GM12878 (cell line): ENCODE measurements at regions not wholly inside any gene's neighbourhood (a gene's known extent, or its start where the extent isn't known, plus 50 kb on each side); places are given as distances from the start of the nearest gene placed in this dataset.

Source experiments
- ATAC-seq: fragments of 200-7000 bp; cut with Tn5 transposase; 3 replicates; pipeline ENCODE4 v1.9.1; 2020; ENCODE audit warnings: mild to moderate bottlenecking, moderate library complexity
- BruUV-seq: library from RNA; stranded (reverse); fragments of 400-500 nt; replicated peaks from 2 replicates; lab custom pipeline; 2021; lab: Mats Ljungman, UMichigan
- CTCF ChIA-PET: fragments of 300-600 bp; sonication (Branson Sonifier 250); formaldehyde crosslinking; extraction: SDS; loops from one replicate; lab custom pipeline; 2021; ENCODE audit warnings: inconsistent platforms; lab: Yijun Ruan, JAX
- POLR2A ChIA-PET: fragments of 350-600 bp; formaldehyde crosslinking; extraction: SDS; loops from one replicate; lab custom pipeline; 2021; ENCODE audit warnings: inconsistent platforms; lab: Charles Lee
- RAD21 ChIA-PET: fragments of 300-600 bp; sonication (Branson Sonifier 250); formaldehyde crosslinking; loops from one replicate; lab custom pipeline; 2023; ENCODE audit warnings: antibody characterized with exemption; ENCODE audit not compliant: unreplicated experiment; lab: Charles Lee
- SMC1A ChIA-PET: fragments of 300-600 bp; sonication (Branson Sonifier 250); formaldehyde crosslinking; loops from one replicate; lab custom pipeline; 2023; ENCODE audit not compliant: unreplicated experiment, uncharacterized antibody; lab: Charles Lee
- DNase-seq: peaks from one replicate; pipeline ENCODE4 v3.0.0-alpha.2; 2011; ENCODE audit warnings: low read depth, low spot score
- FAIRE-seq: peaks from 3 replicates; lab custom pipeline; 2011; peaks lifted over from hg19 to GRCh38; lab: Jason Lieb, UNC
- H2AFZ ChIP-seq: 2 replicates; pipeline ENCODE4 v1.6.0; 2011; ENCODE audit warnings: low read depth, low read length, control low read depth; ENCODE audit not compliant: control insufficient read depth
- H3K27ac ChIP-seq: 2 replicates; pipeline ENCODE4 v1.5.1; 2011; ENCODE audit warnings: control low read depth; ENCODE audit not compliant: control insufficient read depth, insufficient read depth
- H3K27me3 ChIP-seq, 2 experiments: replicated peaks in 1 of 2; 2 replicates each; pipeline versions ENCODE4 v1.6.0 to v1.6.1; 2011; ENCODE audit warnings: low read length in 1 of 2; ENCODE audit not compliant: control insufficient read depth in 2 of 2, insufficient read depth in 2 of 2
- H3K36me3 ChIP-seq, 2 experiments: 2 replicates each; pipeline ENCODE4 v1.5.1; 2011; ENCODE audit warnings: low read length in 1 of 2; ENCODE audit not compliant: control insufficient read depth in 2 of 2, insufficient read depth in 2 of 2
- H3K4me1 ChIP-seq: 2 replicates; pipeline ENCODE4 v1.6.1; 2011; ENCODE audit warnings: mild to moderate bottlenecking, low read length, moderate library complexity, mixed read lengths; ENCODE audit not compliant: control insufficient read depth, insufficient read depth
- H3K4me2 ChIP-seq: 2 replicates; pipeline ENCODE4 v1.6.0; 2011; ENCODE audit warnings: control low read depth; ENCODE audit not compliant: control insufficient read depth, insufficient read depth
- H3K4me3 ChIP-seq: fragments of 200-600 bp; sonication (generic); 2 replicates; pipeline ENCODE4 v1.5.1; 2016
- H3K79me2 ChIP-seq: 2 replicates; pipeline ENCODE4 v1.6.0; 2011; ENCODE audit warnings: low read length; ENCODE audit not compliant: control insufficient read depth, insufficient read depth
- H3K9ac ChIP-seq: 2 replicates; pipeline ENCODE4 v1.8.0; 2011; ENCODE audit warnings: low read length, control low read depth, mixed read lengths; ENCODE audit not compliant: control insufficient read depth, insufficient read depth
- H3K9me3 ChIP-seq: replicated peaks from 3 replicates; pipeline ENCODE4 v1.5.1; 2011; ENCODE audit warnings: mild to moderate bottlenecking, low read length; ENCODE audit not compliant: control insufficient read depth, insufficient read depth
- H4K20me1 ChIP-seq: 2 replicates; pipeline ENCODE4 v1.6.0; 2011; ENCODE audit not compliant: control insufficient read depth, insufficient read depth
- ATF2 ChIP-seq: IDR thresholded peaks from 2 replicates; pipeline ENCODE4 v1.6.1; 2012; ENCODE audit warnings: low read length, inconsistent platforms
- CBX5 ChIP-seq: sonication (generic); IDR thresholded peaks from 2 replicates; pipeline ENCODE4 v1.6.1; 2016; ENCODE audit warnings: low read depth, moderate library complexity, mild to moderate bottlenecking, inconsistent platforms
- CREB1 ChIP-seq: IDR thresholded peaks from 2 replicates; pipeline ENCODE4 v1.6.1; 2012; ENCODE audit warnings: low read depth, mild to moderate bottlenecking, inconsistent platforms
- CREM ChIP-seq: IDR thresholded peaks from 2 replicates; pipeline ENCODE4 v1.6.1; 2014; ENCODE audit warnings: antibody characterized with exemption, low read depth
- EED ChIP-seq: sonication (generic); IDR thresholded peaks from 2 replicates; pipeline ENCODE4 v1.6.1; 2016; ENCODE audit warnings: antibody characterized with exemption, low read depth
- PAX5 ChIP-seq: IDR thresholded peaks from 2 replicates; pipeline ENCODE4 v1.6.1; 2011; ENCODE audit warnings: low read depth, low read length, borderline replicate concordance
- RAD51 ChIP-seq: fragments of 450-650 bp; IDR thresholded peaks from 2 replicates; pipeline ENCODE4 v1.6.1; 2016; ENCODE audit warnings: moderate library complexity, mild to moderate bottlenecking, inconsistent platforms
- RUNX3 ChIP-seq: IDR thresholded peaks from 2 replicates; pipeline ENCODE4 v1.6.1; 2012; ENCODE audit warnings: low read length, inconsistent platforms
- TCF12 ChIP-seq: IDR thresholded peaks from 2 replicates; pipeline ENCODE4 v1.6.1; 2011; ENCODE audit warnings: low read depth, mild to moderate bottlenecking, low read length
- TCF3 ChIP-seq: IDR thresholded peaks from 2 replicates; pipeline ENCODE4 v1.6.1; 2012; ENCODE audit warnings: low read depth, mild to moderate bottlenecking, low read length, borderline replicate concordance; ENCODE audit not compliant: insufficient read depth
- YY1 ChIP-seq: IDR thresholded peaks from 2 replicates; pipeline ENCODE4 v1.6.1; 2011; ENCODE audit warnings: low read depth, mild to moderate bottlenecking, low read length
- ZNF622 ChIP-seq: fragments of 450-650 bp; IDR thresholded peaks from 2 replicates; pipeline ENCODE4 v1.6.1; 2017; ENCODE audit warnings: mild to moderate bottlenecking, inconsistent platforms
- WGBS: methylation state at CpG from one replicate; pipeline ENCODE4 v1.1.6; 2016; ENCODE audit warnings: low lambda C conversion rate; ENCODE audit not compliant: insufficient replicate concordance, insufficient coverage; ENCODE audit errors: missing lambda C conversion rate; 5-methylcytosine and 5-hydroxymethylcytosine counted together
- in situ Hi-C: fragments of 300-500 bp; cut with MboI; formaldehyde crosslinking; loops from 9 replicates; pipeline ENCODE4 v1.14.3; 2018; ENCODE audit warnings: mixed read lengths
- intact Hi-C: fragments of 100-400 bp; cut with micrococcal nuclease; formaldehyde crosslinking; loops from one replicate; pipeline ENCODE4 v1.14.2; 2022; ENCODE audit not compliant: unreplicated experiment
- TF ChIP-seq, protein P1 (sequence below): fragments of 450-650 bp; IDR thresholded peaks from 2 replicates; pipeline ENCODE4 v1.6.1; 2017; ENCODE audit warnings: mild to moderate bottlenecking

- BruUV-seq, result no TSS peak
- H3K27me3 ChIP-seq, result no peaks in the 10 kb centered on the region
- RAD21 ChIA-PET, result interaction anchor here (0.8 to 3.1 kb wide), 11 partner anchors 9 to 135 kb away, joined by 3 to 10 read pairs (median 3); no protein-coding TSS in a partner anchor
- no peak overlapping the region for H2AFZ ChIP-seq
- H3K27ac ChIP-seq, result peak overlapping the region; percentile 50
- SMC1A ChIA-PET, result interaction anchor here (0.7 to 2.6 kb wide), 14 partner anchors 8 to 169 kb away, joined by 3 to 15 read pairs (median 4); no protein-coding TSS in a partner anchor
- FAIRE-seq (peak; percentile 18), ATAC-seq (peak; percentile 95), DNase-seq (peak; percentile 60)
- TF ChIP-seq CBX5 (0 out of 2 replicates have a peak, but pooled peaks have one; percentile 61), EED (peak; percentile 39; the same call in 1 of the 2 replicates), ATF2 (peak; percentile 72), RUNX3 (peak; percentile 53), TCF3 (peak; percentile 75; the same call in 1 of the 2 replicates), RAD51 (no peak), ZNF622 (no peak), PAX5 (no peak), CREM (0 out of 2 replicates have a peak, but pooled peaks have one; percentile 25), YY1 (peak; percentile 42; the same call in 1 of the 2 replicates), TCF12 (peak; percentile 75), CREB1 (peak; percentile 67; the same call in 1 of the 2 replicates)
- TF ChIP-seq, protein P1, sequence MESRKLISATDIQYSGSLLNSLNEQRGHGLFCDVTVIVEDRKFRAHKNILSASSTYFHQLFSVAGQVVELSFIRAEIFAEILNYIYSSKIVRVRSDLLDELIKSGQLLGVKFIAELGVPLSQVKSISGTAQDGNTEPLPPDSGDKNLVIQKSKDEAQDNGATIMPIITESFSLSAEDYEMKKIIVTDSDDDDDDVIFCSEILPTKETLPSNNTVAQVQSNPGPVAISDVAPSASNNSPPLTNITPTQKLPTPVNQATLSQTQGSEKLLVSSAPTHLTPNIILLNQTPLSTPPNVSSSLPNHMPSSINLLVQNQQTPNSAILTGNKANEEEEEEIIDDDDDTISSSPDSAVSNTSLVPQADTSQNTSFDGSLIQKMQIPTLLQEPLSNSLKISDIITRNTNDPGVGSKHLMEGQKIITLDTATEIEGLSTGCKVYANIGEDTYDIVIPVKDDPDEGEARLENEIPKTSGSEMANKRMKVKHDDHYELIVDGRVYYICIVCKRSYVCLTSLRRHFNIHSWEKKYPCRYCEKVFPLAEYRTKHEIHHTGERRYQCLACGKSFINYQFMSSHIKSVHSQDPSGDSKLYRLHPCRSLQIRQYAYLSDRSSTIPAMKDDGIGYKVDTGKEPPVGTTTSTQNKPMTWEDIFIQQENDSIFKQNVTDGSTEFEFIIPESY, result no peak
- peak overlapping the region; percentile 17; the same call in 1 of the 2 replicates for H3K4me2 ChIP-seq
- no peak overlapping the region for H3K9ac ChIP-seq
- H4K20me1 ChIP-seq, result no peaks in the 10 kb centered on the region
- intact Hi-C loops, result no loop called here
- 9% methylated on average over 2 of the region's 2 CpGs for WGBS
- H3K79me2 ChIP-seq, result no peaks in the 10 kb centered on the region; the same call in 1 of the 2 replicates
- in situ Hi-C loops, result no loop called here
- peaks cover 3 to 5% of the 10 kb centered on the region in 2 experiments; a peak in 3 of 4 replicates for H3K36me3 ChIP-seq
- CTCF ChIA-PET, result interaction anchor here (0.9 to 1.6 kb wide), 3 partner anchors 9 to 129 kb away, joined by 4 to 9 read pairs (median 5); no protein-coding TSS in a partner anchor
- no peak overlapping the region for H3K4me3 ChIP-seq
- POLR2A ChIA-PET, result interaction anchor here (1.1 to 2.8 kb wide), 3 partner anchors 12 to 131 kb away, joined by 3 to 11 read pairs (median 5); no protein-coding TSS in a partner anchor
- peaks cover 17% of the 10 kb centered on the region for H3K4me1 ChIP-seq
- H3K9me3 ChIP-seq, result peaks cover 22% of the 10 kb centered on the region
Observed at GRCh38 chr2:11998218-11998617, 251.8 kb downstream of the LPIN1 start.
